ENCODE measurements at regions not wholly inside any gene's neighbourhood (a gene's known extent, or its start where the extent isn't known, plus 50 kb on each side); places are given as distances from the start of the nearest gene placed in this dataset.
"Not testable (repeated sequence)": the region's sequence is repeated elsewhere in the genome, so short reads cannot be mapped to it uniquely, and the experiment has no call there.

- no peak for DNase-seq
- intact Hi-C loops (cut with DNase I): no loop called here
These were observed 91.0 kb downstream of the TEX35 start for GRCh38 chr1:178603926-178604325.

GRCh38 chr1:178606839-178607238 lies 93.9 kb downstream of the TEX35 start:
- intact Hi-C loops (cut with DNase I): no loop called here
- no peak for DNase-seq

GRCh38 chr1:178607718-178608408 lies 95.0 kb downstream of the TEX35 start:
- intact Hi-C loops (cut with DNase I): no loop called here
- no peak for DNase-seq

- DNase-seq: no peak
- intact Hi-C loops (cut with DNase I): no loop called here
These were observed 96.1 kb downstream of the TEX35 start for GRCh38 chr1:178609015-178609414.

GRCh38 chr1:178610690-178611410 lies 97.9 kb downstream of the TEX35 start:
- DNase-seq; intact Hi-C loops (cut with DNase I): not testable (repeated sequence)

GRCh38 chr1:178612261-178612660 lies 99.4 kb downstream of the TEX35 start:
- DNase-seq: peak in 1 of 42 donors; percentile 1

GRCh38 chr1:178613271-178613945 lies 100.5 kb downstream of the TEX35 start:
- no peak for DNase-seq
- intact Hi-C loops (cut with DNase I): no loop called here

More at GRCh38 chr1:178612261-178612660, 99.4 kb downstream of the TEX35 start:
- intact Hi-C loops (cut with DNase I): no loop called here

- DNase-seq: peak in 12 of 42 donors; percentile 11 to 46 (median 18)
- intact Hi-C loops (cut with DNase I): no loop called here
These were observed 101.4 kb downstream of the TEX35 start for GRCh38 chr1:178614286-178614685.

- intact Hi-C loops (cut with DNase I): no loop called here
- DNase-seq: peak in 1 of 42 donors; percentile 17
These were observed 105.8 kb upstream of the RALGPS2 start for GRCh38 chr1:178619042-178619927.

GRCh38 chr1:178620584-178621475 lies 104.2 kb upstream of the RALGPS2 start:
- intact Hi-C loops (cut with DNase I): no loop called here

GRCh38 chr1:178621822-178622221 lies 103.2 kb upstream of the RALGPS2 start:
- intact Hi-C loops (cut with DNase I): no loop called here

More at GRCh38 chr1:178620584-178621475, 104.2 kb upstream of the RALGPS2 start:
- DNase-seq: peak in 1 of 42 donors; percentile 16

GRCh38 chr1:178625695-178626094 lies 99.3 kb upstream of the RALGPS2 start:
- intact Hi-C loops (cut with DNase I): no loop called here
- DNase-seq: no peak

More at GRCh38 chr1:178621822-178622221, 103.2 kb upstream of the RALGPS2 start:
- DNase-seq: no peak

- intact Hi-C loops (cut with DNase I): no loop called here
These were observed 98.0 kb upstream of the RALGPS2 start for GRCh38 chr1:178627037-178627436.

GRCh38 chr1:178628637-178629251 lies 96.3 kb upstream of the RALGPS2 start:
- intact Hi-C loops (cut with DNase I): no loop called here
- no peak for DNase-seq

More at GRCh38 chr1:178627037-178627436, 98.0 kb upstream of the RALGPS2 start:
- no peak for DNase-seq

- no peak for DNase-seq
These were observed 95.5 kb upstream of the RALGPS2 start for GRCh38 chr1:178629252-178630154.

GRCh38 chr1:178630417-178630816 lies 94.6 kb upstream of the RALGPS2 start:
- peak in 1 of 42 donors; percentile 2 for DNase-seq
- intact Hi-C loops (cut with DNase I): no loop called here

More at GRCh38 chr1:178629252-178630154, 95.5 kb upstream of the RALGPS2 start:
- intact Hi-C loops (cut with DNase I): no loop called here
